HG02610 (cell line): ENCODE measurements at regions not wholly inside any gene's neighbourhood (a gene's known extent, or its start where the extent isn't known, plus 50 kb on each side); places are given as distances from the start of the nearest gene placed in this dataset.

Source experiments
- ATAC-seq: cut with Tn5 transposase; IDR thresholded peaks from one replicate; pipeline ENCODE4 v1.9.1; 2021; ENCODE audit warnings: mild to moderate bottlenecking, moderate library complexity; ENCODE audit not compliant: unreplicated experiment

- no peak for ATAC-seq
These were observed 241.2 kb upstream of the SKOR2 start for GRCh38 chr18:47492691-47493090.

DNA sequence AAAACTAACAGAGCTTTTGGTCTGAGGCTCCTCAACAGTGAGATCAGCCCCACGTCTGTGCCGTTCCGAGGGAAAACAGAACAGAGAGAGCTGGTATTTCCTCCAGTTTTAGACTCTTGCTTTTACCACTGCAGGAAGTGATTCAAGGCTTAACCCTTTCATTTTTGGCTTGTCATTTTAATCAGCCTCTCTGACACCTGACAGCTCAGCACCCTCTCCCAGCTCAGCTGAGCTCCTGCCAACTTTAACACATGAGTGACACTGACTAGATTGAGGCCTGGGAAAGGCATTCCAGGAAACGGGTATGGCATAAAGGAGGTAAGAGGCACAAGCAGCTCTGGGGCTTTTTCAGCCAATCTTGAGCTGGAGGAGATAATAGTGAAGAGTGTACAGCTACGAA lies 239.4 kb upstream of the SKOR2 start:
- no peak for ATAC-seq

DNA sequence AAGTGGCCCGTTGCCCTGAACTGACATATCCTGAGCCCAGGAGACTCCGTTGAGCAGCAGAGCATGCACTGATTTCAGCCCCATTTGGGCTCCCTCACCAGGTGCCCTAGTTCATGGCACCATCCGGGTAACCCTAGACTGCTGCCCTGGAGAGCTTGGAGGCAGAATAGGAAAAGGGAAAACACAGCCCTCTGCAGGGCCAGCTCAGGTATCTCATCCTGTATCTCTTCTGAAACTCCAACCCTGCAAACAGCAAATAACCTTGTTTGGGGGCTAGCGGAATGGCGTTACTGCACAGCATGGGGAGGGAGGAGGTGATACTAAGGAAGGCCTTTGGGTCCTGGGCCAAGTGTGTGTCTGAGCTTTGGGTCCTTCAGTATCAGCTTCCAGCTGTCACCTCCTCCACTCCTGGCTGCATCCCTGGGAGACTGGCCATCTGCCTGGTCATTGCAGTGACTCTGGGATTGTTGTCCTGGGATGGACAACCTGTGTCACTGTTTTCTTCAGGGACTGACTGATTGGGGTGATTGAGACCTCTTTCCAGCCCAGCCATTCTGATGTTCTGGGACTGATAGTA lies 233.8 kb upstream of the SKOR2 start:
- no peak for ATAC-seq

DNA sequence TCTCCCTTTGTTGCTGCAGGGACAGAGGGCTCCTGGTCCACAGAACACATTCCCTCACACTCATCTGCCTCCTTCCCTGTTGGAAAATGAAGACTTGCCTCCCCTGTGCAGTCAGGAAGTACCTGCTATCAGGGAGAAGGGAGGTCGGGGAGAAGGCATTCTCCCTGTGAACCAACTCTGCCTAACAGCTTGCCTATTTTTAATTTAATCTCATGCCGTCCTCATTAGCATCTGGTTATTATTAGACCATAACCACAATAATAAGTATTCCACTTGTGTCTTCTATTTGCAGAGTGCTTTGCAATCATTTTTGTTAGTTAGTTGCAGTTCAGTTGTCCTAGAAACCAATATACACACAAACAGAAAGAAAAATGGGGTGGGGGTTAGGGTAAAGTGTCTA lies 232.6 kb upstream of the SKOR2 start:
- ATAC-seq = no peak

- no peak for ATAC-seq
These were observed 228.7 kb upstream of the SKOR2 start for GRCh38 chr18:47480166-47480565.

- ATAC-seq = no peak
These were observed 220.3 kb upstream of the SKOR2 start for GRCh38 chr18:47471784-47472183.

DNA sequence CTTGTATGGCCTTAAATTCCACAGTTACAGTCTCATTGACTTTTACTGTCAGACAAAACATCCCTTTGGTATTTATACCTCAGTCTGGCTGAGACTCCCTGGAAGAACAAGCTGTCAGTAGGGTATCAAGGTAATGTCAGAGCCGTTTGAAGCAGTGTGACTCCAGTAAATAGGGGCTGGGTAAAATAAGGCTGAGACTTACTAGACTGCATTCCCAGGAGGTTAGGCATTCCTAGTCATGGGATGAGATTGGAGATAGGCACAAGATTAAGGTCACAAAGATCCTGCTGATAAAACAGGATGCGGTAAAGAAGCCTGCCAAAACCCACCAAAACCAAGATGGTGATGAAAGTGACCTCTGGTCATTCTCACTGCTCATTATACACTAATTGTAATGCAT lies 219.5 kb upstream of the SKOR2 start:
- ATAC-seq = no peak

DNA sequence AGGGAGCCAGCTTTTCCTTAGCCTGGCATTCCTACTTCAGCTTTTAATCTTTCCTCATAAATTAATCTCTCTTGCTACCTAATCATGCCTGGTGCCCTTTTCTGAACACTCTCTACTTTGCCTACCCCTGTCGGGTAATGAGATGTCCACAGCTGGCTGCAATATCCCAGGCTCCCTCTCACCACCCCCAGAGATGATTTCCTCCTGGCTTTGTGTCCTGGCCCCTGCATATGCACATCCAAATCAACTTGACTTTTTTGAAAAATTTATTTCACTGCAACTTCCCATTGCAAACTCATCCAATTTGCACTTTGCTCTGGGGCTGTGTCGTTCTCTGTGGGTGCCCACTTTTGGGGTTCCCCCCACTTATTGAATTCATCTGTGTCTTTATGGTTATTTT lies 218.1 kb upstream of the SKOR2 start:
- ATAC-seq = no peak

DNA sequence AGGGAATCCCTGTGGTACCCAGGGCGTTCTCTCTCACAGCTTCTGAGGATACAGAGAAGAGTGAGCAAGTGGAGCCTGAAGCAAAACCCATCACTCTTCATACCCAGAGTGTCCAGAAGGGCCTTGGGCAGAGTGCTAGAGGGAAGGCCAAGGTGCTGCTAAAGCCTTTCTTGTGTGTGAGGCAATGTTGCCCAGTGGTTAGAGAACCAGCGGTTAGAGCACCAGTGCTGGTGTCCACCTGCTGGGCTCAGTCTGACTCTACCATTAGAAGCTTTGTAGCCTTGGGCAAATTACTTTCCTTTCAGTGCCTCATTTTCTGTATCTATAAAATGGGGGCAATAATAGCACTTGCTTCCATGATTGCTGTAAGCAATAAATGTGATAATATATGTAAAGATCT lies 210.5 kb upstream of the SKOR2 start:
- ATAC-seq = no peak

DNA sequence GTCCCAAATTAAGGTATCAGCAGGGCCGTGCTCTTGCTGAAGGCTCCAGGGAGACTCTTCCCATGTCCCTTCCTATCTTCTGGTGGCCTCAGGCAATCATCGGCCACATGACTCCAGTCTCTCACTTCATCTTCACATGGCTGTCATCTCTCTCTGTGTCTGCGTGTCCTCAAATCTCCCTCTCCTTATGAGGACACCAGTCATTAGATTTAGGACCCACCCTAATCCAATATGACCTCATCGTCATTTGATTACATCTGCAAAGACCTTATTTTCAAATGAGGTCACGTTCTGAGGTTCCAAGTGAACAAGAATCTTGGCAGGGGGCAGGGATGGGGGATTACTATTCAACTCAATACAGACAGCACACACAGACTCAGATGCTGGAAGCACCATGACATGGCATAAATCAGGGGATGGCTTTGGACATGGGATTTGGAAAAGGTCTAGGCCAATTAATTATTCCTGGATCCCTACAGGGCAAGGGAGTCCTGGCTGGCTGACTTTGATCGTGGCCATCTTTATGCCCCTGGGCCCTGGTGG lies 210.0 kb upstream of the SKOR2 start:
- no peak for ATAC-seq

DNA sequence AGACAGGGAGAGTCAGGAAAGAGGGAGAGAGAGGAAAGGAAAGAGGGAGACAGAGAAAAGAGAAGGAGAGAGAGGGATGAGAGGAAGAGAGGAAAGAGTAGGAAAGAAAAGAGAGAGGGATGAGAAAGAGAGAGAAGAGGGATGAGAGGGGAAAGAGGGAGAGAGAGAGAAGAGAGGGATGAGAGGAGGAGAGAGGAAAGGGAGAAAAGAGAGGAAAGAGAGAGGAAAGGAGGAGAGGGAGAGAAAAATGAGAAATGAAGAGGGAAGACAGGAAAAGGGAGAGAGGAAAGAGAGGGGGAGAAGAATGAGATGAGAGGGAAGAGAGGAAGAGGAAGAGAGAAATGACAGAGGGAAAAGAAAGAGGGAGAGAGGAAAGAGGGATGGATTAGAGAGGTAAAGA lies 207.0 kb upstream of the SKOR2 start:
- ATAC-seq = no peak

- no peak for ATAC-seq
These were observed 206.2 kb upstream of the SKOR2 start for GRCh38 chr18:47457614-47458013.

- ATAC-seq = no peak
These were observed 201.6 kb upstream of the SKOR2 start for GRCh38 chr18:47453038-47453437.

- ATAC-seq = no peak
These were observed 197.5 kb upstream of the SKOR2 start for GRCh38 chr18:47448956-47449355.

DNA sequence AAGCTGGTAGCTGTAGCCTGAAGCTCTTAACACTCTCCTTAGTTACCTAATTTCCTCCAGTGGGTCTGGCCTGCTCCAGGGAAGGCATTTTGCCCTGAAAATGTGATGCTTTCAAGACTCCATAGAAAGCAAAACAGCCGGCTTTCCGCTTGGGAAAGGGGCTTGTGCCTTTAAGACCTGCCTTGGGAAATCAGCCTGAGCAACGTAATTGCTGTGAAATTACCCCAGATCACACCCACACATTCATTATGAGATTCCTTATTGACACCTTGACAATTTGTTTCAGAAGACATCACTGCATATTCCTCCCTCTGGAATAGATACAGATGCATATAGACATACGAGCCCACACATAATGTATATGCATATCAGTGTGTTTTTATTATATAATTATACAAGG lies 190.5 kb upstream of the SKOR2 start:
- no peak for ATAC-seq

- ATAC-seq = no peak
These were observed 186.5 kb upstream of the SKOR2 start for GRCh38 chr18:47438001-47438400.

DNA sequence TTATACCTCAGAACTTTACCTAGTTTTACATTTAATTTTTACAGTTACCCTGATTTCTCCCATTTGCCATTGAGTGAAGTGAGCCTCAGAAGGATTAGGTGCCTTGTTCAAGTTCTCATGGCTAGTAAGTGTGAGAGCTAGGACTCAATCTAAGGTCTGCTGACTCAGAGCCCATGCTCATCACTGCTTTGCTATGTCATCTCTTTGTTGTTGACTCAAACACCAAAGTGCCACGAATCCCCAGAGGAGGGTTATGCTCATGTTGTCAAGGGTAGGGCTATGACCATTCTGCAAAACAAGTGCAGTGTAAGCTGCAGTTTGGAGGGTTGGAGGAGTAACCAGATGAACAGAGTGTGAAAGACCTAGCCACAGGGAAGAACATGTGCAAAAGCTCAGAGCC lies 185.4 kb upstream of the SKOR2 start:
- ATAC-seq = no peak

DNA sequence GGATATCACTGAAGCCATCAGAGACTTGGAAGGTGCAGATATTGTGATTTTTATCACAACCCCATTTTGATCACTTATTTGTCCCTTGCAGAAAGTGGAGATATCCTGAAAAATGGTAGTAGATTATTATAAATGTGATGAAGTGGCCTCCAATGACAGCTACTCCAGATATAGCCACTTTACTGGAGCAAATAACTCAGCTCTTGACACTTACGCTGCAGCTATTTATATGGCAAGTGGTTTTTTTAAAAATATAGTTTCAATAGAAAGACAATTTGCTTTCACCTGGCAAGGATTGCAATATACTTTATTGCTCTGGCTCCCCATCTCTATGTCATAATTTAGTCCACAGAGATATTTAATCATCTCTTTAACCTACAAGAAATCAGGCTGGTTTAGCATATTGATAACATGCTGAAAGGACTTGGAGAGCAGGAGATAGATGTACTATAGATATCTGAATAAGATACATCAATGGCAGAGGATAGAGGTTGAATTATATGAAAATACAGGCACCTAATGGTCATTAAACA lies 182.8 kb upstream of the SKOR2 start:
- no peak for ATAC-seq

- no peak for ATAC-seq
These were observed 176.6 kb upstream of the SKOR2 start for GRCh38 chr18:47427923-47428637.

- ATAC-seq = no peak
These were observed 175.6 kb upstream of the SKOR2 start for GRCh38 chr18:47427072-47427471.

DNA sequence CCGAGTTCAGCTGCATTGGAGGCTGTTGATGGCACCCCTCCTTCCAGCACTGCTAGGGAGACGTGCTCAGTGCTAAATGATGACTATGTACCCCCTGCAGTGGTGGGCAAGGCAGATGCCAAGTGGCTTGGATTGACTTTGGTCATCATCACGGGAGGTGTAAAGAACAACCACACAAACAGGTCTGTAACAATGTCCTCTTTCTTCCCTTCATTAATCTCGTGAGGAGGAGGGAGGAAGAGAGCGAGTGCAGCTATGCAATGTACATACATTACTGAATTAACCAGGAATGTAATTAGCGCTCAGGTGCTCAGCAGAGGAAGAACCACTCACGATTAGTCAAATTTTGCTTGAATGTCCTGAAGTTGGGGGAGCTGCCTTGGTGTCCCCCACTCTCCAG lies 173.9 kb upstream of the SKOR2 start:
- ATAC-seq = no peak

DNA sequence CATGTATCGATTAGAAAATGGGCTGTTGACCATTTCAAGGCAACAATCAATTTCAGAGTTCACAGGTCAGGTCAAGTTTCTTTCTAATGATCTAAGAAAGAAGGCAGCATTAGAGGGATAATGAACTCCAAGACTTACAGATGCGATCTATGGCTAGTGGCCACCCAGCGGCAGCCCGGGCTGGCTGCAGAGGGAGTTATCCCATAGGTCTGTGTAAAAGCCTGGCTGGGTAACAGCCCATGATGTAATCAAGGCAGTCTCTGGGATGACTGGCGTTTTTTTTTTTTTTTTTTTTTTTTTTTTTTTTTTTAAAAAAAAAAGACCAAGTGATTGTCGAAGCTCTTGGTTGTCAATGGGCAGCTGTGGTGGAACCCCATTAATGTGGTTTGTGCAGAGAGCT lies 171.1 kb upstream of the SKOR2 start:
- no peak for ATAC-seq

GRCh38 chr18:47420130-47420529 lies 168.7 kb upstream of the SKOR2 start:
- ATAC-seq = no peak
